ENCODE measurements at regions not wholly inside any gene's neighbourhood (a gene's known extent, or its start where the extent isn't known, plus 50 kb on each side); places are given as distances from the start of the nearest gene placed in this dataset.

DNA sequence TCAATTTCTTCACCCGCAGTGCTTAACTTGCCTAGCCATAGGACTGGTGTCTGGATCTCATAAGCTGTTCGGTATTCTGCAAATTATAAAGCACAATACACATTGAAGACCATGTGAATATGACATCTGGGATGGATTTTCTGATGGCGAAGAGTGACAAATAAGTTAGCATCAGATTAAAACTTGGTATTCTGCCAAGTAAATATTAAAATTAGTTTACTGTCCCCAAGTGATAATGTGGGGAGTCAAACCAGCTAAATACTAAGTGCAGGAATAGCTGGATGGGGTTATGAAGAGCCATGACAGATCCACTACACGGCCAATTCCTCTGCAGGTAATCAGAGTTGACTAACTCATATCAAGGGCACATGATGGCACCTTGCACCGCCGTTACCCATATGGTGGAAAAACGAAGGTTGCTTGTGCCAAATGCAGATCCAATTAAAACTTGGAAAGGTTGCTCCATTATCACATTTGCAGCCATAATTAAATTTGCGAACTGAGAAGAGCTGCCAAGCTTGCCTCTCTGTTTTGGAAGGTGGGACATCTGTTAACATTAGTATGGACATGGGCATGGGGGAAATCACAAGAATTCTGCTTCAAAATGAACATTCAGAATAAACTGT lies 114.9 kb upstream of the TOM1L1 start:
- Histone ChIP-seq H3K36me3 (ENCODE audit: control insufficient read depth in 1 of 2, insufficient read depth in 2 of 2, low read length in 2 of 2) (no peaks in the 10 kb centered on the region), H3K4me3 (replicated peaks in 1 of 2; ENCODE audit: low read depth in 1 of 2, low read length in 2 of 2) (no peak overlapping the region), H3K9me3 (ENCODE audit: control insufficient read depth in 1 of 2, insufficient read depth in 1 of 2, low read depth in 1 of 2, low read length in 2 of 2) (no peaks in the 10 kb centered on the region), H4K20me1 (ENCODE audit: insufficient read depth) (no peaks in the 10 kb centered on the region), H3K27me3 (ENCODE audit: insufficient read depth, low read length) (no peaks in the 10 kb centered on the region), H3K4me1 (ENCODE audit: control insufficient read depth in 1 of 2, insufficient read depth in 2 of 2, low read length in 2 of 2) (no peaks in the 10 kb centered on the region), H3K9me2 (ENCODE audit: insufficient read depth) (no peaks in the 10 kb centered on the region), H3K79me2 (ENCODE audit: insufficient read depth, low read length) (no peaks in the 10 kb centered on the region), H2AFZ (ENCODE audit: low read depth, low read length, poor library complexity, severe bottlenecking) (no peak overlapping the region), H3K27ac (ENCODE audit: low read depth, low read length) (no peak overlapping the region), H3K9ac (ENCODE audit: low read length) (no peak overlapping the region), H3K4me2 (ENCODE audit: low read length) (no peak overlapping the region)
- BruUV-seq (replicated peaks), result no TSS peak
- TF ChIP-seq CBX3 (IDR thresholded peaks at IDR 0.05; ENCODE audit: low read depth), result no peak
- TF ChIP-seq, protein P1, sequence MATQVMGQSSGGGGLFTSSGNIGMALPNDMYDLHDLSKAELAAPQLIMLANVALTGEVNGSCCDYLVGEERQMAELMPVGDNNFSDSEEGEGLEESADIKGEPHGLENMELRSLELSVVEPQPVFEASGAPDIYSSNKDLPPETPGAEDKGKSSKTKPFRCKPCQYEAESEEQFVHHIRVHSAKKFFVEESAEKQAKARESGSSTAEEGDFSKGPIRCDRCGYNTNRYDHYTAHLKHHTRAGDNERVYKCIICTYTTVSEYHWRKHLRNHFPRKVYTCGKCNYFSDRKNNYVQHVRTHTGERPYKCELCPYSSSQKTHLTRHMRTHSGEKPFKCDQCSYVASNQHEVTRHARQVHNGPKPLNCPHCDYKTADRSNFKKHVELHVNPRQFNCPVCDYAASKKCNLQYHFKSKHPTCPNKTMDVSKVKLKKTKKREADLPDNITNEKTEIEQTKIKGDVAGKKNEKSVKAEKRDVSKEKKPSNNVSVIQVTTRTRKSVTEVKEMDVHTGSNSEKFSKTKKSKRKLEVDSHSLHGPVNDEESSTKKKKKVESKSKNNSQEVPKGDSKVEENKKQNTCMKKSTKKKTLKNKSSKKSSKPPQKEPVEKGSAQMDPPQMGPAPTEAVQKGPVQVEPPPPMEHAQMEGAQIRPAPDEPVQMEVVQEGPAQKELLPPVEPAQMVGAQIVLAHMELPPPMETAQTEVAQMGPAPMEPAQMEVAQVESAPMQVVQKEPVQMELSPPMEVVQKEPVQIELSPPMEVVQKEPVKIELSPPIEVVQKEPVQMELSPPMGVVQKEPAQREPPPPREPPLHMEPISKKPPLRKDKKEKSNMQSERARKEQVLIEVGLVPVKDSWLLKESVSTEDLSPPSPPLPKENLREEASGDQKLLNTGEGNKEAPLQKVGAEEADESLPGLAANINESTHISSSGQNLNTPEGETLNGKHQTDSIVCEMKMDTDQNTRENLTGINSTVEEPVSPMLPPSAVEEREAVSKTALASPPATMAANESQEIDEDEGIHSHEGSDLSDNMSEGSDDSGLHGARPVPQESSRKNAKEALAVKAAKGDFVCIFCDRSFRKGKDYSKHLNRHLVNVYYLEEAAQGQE (IDR thresholded peaks at IDR 0.05; ENCODE audit: low read depth), result no peak
- TF ChIP-seq, protein P2, sequence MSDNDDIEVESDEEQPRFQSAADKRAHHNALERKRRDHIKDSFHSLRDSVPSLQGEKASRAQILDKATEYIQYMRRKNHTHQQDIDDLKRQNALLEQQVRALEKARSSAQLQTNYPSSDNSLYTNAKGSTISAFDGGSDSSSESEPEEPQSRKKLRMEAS (IDR thresholded peaks at IDR 0.05), result no peak
- TF ChIP-seq, protein P3, sequence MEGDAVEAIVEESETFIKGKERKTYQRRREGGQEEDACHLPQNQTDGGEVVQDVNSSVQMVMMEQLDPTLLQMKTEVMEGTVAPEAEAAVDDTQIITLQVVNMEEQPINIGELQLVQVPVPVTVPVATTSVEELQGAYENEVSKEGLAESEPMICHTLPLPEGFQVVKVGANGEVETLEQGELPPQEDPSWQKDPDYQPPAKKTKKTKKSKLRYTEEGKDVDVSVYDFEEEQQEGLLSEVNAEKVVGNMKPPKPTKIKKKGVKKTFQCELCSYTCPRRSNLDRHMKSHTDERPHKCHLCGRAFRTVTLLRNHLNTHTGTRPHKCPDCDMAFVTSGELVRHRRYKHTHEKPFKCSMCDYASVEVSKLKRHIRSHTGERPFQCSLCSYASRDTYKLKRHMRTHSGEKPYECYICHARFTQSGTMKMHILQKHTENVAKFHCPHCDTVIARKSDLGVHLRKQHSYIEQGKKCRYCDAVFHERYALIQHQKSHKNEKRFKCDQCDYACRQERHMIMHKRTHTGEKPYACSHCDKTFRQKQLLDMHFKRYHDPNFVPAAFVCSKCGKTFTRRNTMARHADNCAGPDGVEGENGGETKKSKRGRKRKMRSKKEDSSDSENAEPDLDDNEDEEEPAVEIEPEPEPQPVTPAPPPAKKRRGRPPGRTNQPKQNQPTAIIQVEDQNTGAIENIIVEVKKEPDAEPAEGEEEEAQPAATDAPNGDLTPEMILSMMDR (IDR thresholded peaks at IDR 0.05 in 2 of 3, conservative IDR thresholded peaks at IDR 0.05 in 1 of 3; ENCODE audit: borderline replicate concordance in 1 of 3, insufficient read depth in 1 of 3, low read depth in 2 of 3, low read length in 2 of 3), result no peak
- TF ChIP-seq EZH2phosphoT487 (IDR thresholded peaks at IDR 0.05; ENCODE audit: borderline replicate concordance), result no peak
- TF ChIP-seq CEBPB (IDR thresholded peaks at IDR 0.05; ENCODE audit: low read depth), result no peak
- no peak for TF ChIP-seq POLR2A (IDR thresholded peaks at IDR 0.05; ENCODE audit: borderline replicate concordance, extremely low read depth, insufficient read depth, insufficient read length)
- no peak for TF ChIP-seq SRF (IDR thresholded peaks at IDR 0.05; ENCODE audit: low read depth)
- TF ChIP-seq POLR2AphosphoS5 (IDR thresholded peaks at IDR 0.05; ENCODE audit: low read depth, low read length), result no peak
- TF ChIP-seq JUND (IDR thresholded peaks at IDR 0.05), result no peak
- TF ChIP-seq ELF1 (IDR thresholded peaks at IDR 0.05; ENCODE audit: borderline replicate concordance, low read depth), result no peak
- TF ChIP-seq RAD21 (IDR thresholded peaks at IDR 0.05; ENCODE audit: low read depth), result no peak
- TF ChIP-seq, protein P4, sequence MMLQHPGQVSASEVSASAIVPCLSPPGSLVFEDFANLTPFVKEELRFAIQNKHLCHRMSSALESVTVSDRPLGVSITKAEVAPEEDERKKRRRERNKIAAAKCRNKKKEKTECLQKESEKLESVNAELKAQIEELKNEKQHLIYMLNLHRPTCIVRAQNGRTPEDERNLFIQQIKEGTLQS (IDR thresholded peaks at IDR 0.05), result no peak
- no peak for TF ChIP-seq ZNF274 (IDR thresholded peaks at IDR 0.05; ENCODE audit: low read depth, low read length)
- TF ChIP-seq FOSL1 (IDR thresholded peaks at IDR 0.05; ENCODE audit: low read depth), result no peak
- DNase-seq (ENCODE audit: low read depth, low spot score), result no peak
- ATAC-seq, result no peak
- ChIA-PET POLR2A (no interaction called here), RAD21 (ENCODE audit: low non-redundant PET in 1 of 2, low total read pairs in 2 of 2, uncharacterized antibody in 2 of 2, unreplicated experiment in 2 of 2) (no interaction called here), CTCF (no interaction called here)
- intact Hi-C loops (cut with micrococcal nuclease), result no loop called here
